AG04450 (cell line): ENCODE measurements at regions not wholly inside any gene's neighbourhood (a gene's known extent, or its start where the extent isn't known, plus 50 kb on each side); places are given as distances from the start of the nearest gene placed in this dataset.

Experiments used
- CTCF ChIA-PET: fragments of 300-600, 350-600 bp; formaldehyde crosslinking; extraction: SDS; loops from one replicate; lab custom pipeline; 2022; ENCODE audit warnings: antibody characterized with exemption, inconsistent platforms; lab: Charles Lee
- POLR2A ChIA-PET: fragments of 350-600 bp; formaldehyde crosslinking; extraction: SDS; loops from one replicate; lab custom pipeline; 2021; ENCODE audit warnings: antibody characterized with exemption, inconsistent platforms; lab: Yijun Ruan, JAX
- DNase-seq: peaks from one replicate; pipeline ENCODE4 v3.0.0-alpha.2; 2011; ENCODE audit warnings: low read depth, low spot score
- H3K27ac ChIP-seq: one replicate; pipeline ENCODE4 v1.5.1; 2012; ENCODE audit warnings: low read depth, low read length, control low read depth
- H3K27me3 ChIP-seq: one replicate; pipeline ENCODE4 v1.6.0; 2012; ENCODE audit warnings: low read length; ENCODE audit not compliant: control insufficient read depth, insufficient read depth
- H3K4me3 ChIP-seq: 2 replicates; pipeline ENCODE4 v1.5.1; 2011; ENCODE audit warnings: mild to moderate bottlenecking, low read depth, low read length, control low read depth
- H3K9me3 ChIP-seq: 2 replicates; pipeline ENCODE4 v1.5.1; 2012; ENCODE audit warnings: low read length; ENCODE audit not compliant: control insufficient read depth, insufficient read depth
- CTCF ChIP-seq: IDR thresholded peaks from 2 replicates; pipeline ENCODE4 v1.5.1; 2011; ENCODE audit warnings: low read depth, low read length, control low read depth, inconsistent platforms

DNA sequence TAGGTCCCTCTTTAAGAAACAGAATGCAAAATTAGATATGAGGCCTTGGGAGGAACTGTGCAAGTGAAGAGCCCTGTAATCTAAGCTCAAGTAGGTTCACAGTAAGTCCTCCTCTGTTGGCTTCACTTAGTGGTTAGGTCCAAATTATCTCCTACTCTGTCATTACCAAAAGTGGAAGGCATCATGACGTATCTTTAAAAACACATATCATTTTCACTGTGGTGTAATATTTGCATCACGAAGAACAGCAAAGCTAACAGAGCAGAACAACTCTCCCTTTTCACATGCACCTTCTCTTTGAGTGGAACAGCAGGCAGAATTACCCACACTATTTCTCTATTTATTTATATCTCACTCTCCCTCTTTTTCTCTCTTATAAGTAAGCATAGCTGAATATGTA, 240.5 kb upstream of the CCNH start:
- no peak for DNase-seq
- Histone ChIP-seq H3K9me3 (no peaks in the 10 kb centered on the region), H3K4me3 (no peak overlapping the region), H3K27me3 (no peaks in the 10 kb centered on the region), H3K27ac (no peak overlapping the region)
- ChIA-PET POLR2A (no interaction called here), CTCF (no interaction called here)
- no peak for TF ChIP-seq CTCF

GRCh38 chr5:87650284-87650683, 237.6 kb upstream of the CCNH start:
- CTCF ChIA-PET: no interaction called here

DNA sequence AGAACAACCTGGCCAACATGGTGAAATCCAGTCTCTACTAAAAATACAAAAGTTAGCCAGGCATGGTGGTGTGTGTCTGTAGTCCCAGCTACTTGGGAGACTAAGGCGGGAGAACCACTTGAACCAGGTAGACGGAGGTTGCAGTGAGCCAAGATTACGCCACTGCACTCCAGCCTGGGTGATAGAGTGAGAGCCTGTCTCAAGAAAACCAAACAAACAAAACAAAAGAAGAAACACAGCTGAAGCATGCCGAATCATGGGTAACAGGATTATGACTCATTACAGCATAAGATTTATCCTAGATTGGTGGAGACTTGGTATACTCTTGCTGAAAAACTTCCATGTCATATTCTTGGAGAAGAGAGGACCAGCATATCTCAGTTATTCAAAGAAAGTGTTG, 236.7 kb upstream of the CCNH start:
- Histone ChIP-seq H3K9me3 (no peaks in the 10 kb centered on the region), H3K27me3 (no peaks in the 10 kb centered on the region), H3K27ac (no peak overlapping the region), H3K4me3 (no peak overlapping the region)
- ChIA-PET POLR2A (no interaction called here), CTCF (no interaction called here)
- no peak for DNase-seq
- TF ChIP-seq CTCF: no peak

More at GRCh38 chr5:87650284-87650683, 237.6 kb upstream of the CCNH start:
- Histone ChIP-seq H3K4me3 (no peak overlapping the region), H3K27ac (no peak overlapping the region), H3K9me3 (no peaks in the 10 kb centered on the region), H3K27me3 (no peaks in the 10 kb centered on the region)
- DNase-seq: no peak
- POLR2A ChIA-PET: no interaction called here
- no peak for TF ChIP-seq CTCF

- Histone ChIP-seq H3K4me3 (no peak overlapping the region), H3K27ac (no peak overlapping the region), H3K27me3 (no peaks in the 10 kb centered on the region), H3K9me3 (no peaks in the 10 kb centered on the region)
- ChIA-PET CTCF (no interaction called here), POLR2A (no interaction called here)
- no peak for DNase-seq
- no peak for TF ChIP-seq CTCF
Observed at GRCh38 chr5:87645224-87645623, 232.5 kb upstream of the CCNH start.

GRCh38 chr5:87640902-87641301, 228.2 kb upstream of the CCNH start:
- no peaks in the 10 kb centered on the region for H3K27me3 ChIP-seq
- H3K27ac ChIP-seq: no peak overlapping the region
- ChIA-PET POLR2A (no interaction called here), CTCF (no interaction called here)
- no peak overlapping the region for H3K4me3 ChIP-seq
- no peak for TF ChIP-seq CTCF
- no peak for DNase-seq
- no peaks in the 10 kb centered on the region for H3K9me3 ChIP-seq
